ENCODE measurements at regions not wholly inside any gene's neighbourhood (a gene's known extent, or its start where the extent isn't known, plus 50 kb on each side); places are given as distances from the start of the nearest gene placed in this dataset.

DNA sequence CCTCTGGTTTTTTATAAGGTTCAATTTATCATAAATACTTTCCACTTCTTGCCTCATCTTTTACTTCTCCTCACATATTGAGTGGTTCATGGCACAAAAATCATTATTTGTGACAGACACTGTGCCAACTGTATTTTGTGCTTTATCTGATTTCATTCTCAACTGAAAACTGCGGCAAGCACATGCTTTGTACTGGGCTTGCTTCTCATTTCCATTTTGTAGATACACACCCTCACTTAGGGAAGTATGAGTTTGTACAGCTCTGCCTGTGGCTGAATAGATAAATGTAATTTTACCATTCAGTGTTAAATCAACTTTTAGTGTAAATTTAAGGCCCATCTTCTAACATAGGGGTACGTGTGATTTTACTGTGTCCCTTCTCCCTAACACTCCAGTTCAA lies 83.6 kb downstream of the ANXA2R start:
- DNase-seq, result no peak
- H3K4me1 Mint-ChIP-seq, result no peaks in the 10 kb centered on the region
- H3K27ac Mint-ChIP-seq, result no peak overlapping the region
- peaks cover 4% of the 10 kb centered on the region for H3K27me3 Mint-ChIP-seq (ENCODE audit: low read depth, poor library complexity)
- H3K4me3 Mint-ChIP-seq, result no peak overlapping the region
- no peaks in the 10 kb centered on the region for H3K36me3 Mint-ChIP-seq (ENCODE audit: low read depth)
- peaks cover 20% of the 10 kb centered on the region for H3K9me3 Mint-ChIP-seq
- TF ChIP-seq, protein P1, sequence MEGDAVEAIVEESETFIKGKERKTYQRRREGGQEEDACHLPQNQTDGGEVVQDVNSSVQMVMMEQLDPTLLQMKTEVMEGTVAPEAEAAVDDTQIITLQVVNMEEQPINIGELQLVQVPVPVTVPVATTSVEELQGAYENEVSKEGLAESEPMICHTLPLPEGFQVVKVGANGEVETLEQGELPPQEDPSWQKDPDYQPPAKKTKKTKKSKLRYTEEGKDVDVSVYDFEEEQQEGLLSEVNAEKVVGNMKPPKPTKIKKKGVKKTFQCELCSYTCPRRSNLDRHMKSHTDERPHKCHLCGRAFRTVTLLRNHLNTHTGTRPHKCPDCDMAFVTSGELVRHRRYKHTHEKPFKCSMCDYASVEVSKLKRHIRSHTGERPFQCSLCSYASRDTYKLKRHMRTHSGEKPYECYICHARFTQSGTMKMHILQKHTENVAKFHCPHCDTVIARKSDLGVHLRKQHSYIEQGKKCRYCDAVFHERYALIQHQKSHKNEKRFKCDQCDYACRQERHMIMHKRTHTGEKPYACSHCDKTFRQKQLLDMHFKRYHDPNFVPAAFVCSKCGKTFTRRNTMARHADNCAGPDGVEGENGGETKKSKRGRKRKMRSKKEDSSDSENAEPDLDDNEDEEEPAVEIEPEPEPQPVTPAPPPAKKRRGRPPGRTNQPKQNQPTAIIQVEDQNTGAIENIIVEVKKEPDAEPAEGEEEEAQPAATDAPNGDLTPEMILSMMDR (IDR thresholded peaks at IDR 0.05), result no peak

DNA sequence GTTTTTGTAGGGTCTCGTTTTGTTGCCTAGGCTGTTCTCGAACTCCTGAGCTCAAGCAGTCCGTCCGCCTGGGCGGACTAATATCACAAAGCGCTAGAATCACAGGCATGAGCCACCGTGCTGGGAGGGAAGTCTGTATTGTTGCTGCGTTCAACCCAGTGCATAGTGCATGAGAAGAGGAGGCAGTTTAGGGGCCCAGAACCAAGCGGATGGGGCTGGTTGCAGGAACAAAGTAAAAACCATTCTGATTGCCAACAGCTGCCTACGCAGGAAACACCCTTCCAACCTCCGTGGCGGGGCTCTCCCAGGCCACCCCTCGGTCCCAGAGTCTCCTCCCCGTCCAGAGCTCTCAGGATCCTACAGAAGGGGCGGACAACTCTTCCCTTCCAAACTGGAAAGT lies 87.1 kb downstream of the ANXA2R start:
- peaks cover 29% of the 10 kb centered on the region for H3K9me3 Mint-ChIP-seq
- no peak overlapping the region for H3K27ac Mint-ChIP-seq
- H3K27me3 Mint-ChIP-seq (ENCODE audit: low read depth, poor library complexity), result peaks cover 7% of the 10 kb centered on the region
- no peak overlapping the region for H3K4me3 Mint-ChIP-seq
- no peaks in the 10 kb centered on the region for H3K4me1 Mint-ChIP-seq
- no peak for DNase-seq
- TF ChIP-seq, protein P1 (IDR thresholded peaks at IDR 0.05), result no peak
- H3K36me3 Mint-ChIP-seq (ENCODE audit: low read depth), result no peaks in the 10 kb centered on the region

DNA sequence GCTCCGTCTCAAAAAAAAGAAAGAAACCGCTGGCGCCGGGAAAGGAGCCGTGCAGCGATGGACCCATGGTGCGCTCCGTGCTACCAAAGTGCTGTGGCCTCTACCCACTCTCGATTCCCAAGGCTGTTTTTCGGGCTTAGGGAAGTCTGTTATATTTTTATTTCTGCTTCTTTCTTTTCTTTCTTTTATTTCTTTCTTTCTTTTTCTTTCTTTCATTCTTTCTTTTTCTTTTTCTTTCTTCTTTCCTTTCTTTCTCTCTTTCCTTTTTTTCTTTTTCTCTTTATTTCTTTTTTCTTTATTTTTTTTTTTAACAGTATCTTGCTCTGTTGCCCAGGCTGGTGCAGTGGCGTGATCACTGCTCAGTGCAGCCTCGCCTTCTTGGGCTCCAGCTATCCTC lies 87.5 kb downstream of the ANXA2R start:
- TF ChIP-seq, protein P1 (IDR thresholded peaks at IDR 0.05), result no peak
- peaks cover 9% of the 10 kb centered on the region for H3K27me3 Mint-ChIP-seq (ENCODE audit: low read depth, poor library complexity)
- H3K4me3 Mint-ChIP-seq, result no peak overlapping the region
- H3K36me3 Mint-ChIP-seq (ENCODE audit: low read depth), result no peaks in the 10 kb centered on the region
- peaks cover 29% of the 10 kb centered on the region for H3K9me3 Mint-ChIP-seq
- no peak overlapping the region for H3K27ac Mint-ChIP-seq
- no peak for DNase-seq
- no peaks in the 10 kb centered on the region for H3K4me1 Mint-ChIP-seq

DNA sequence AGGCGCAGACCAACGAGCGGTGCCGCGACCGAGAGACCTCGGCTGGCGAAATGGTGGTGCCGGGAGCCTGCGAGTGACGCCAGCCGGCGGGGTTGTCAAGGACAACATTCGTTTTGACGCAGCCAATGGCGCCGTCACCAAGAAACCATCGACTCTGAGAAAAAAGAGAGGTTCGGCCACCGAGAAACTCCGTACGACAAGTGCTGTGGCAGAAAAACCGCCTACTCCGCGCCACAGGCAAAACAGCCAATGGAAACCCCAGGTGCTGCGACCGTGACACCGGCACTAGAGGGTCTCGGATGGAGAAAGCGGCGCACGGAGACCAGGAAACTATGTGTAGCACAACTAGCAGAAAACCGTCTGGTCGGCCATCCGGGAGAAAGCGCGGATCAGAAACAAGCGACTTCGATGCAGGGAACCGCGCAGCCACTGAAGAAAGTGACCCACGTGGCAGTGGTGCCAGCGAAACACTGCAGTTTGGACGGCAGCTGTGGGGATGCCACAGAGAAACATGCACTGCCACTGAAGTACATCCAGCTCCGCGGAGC lies 88.8 kb downstream of the ANXA2R start:
- Mint-ChIP-seq H3K27me3 (ENCODE audit: low read depth, poor library complexity) (peaks cover 7% of the 10 kb centered on the region), H3K27ac (no peak overlapping the region), H3K4me1 (no peaks in the 10 kb centered on the region), H3K4me3 (no peak overlapping the region), H3K9me3 (peaks cover 29% of the 10 kb centered on the region), H3K36me3 (ENCODE audit: low read depth) (no peaks in the 10 kb centered on the region)
- no peak for DNase-seq
- TF ChIP-seq, protein P1 (IDR thresholded peaks at IDR 0.05), result no peak

DNA sequence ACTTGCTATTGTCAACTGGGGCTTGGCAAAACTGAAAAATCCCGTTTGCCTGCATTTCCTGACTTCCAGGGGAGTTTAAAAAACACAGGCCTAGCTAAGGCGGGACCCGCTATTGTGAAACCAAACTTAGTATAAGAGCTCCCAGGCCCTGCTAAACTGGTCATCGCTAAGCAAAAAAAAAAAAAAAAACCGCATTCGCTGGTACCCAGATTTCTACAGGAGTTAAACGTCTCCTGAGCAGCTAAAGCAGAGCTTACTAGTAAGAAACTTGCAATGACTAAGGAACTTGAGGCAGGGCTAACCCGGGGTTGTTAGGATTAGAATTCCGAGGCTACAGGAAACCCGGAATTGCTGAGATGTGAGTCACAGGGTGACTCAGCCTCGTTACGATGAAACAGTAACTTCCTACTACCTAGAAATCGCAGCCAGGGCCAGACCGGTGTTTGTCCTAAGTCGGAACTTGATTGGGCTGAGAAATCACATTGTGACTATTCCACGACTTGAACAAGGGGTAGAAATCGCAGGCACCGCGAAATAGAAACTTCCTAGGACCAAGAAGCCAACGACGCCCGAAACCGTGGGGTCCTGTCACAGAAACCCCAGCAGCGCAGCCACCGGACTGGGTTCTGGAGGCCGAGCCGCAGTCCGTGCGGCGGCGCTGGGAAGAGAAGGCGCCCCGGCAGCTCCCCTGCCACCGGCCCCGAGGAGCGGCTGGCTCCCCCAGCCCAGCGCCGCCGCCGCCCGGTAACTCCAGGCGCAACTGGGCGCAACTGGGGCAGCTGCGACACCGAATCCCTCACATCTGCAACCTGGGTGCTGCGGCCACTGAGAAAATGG lies 89.4 kb downstream of the ANXA2R start:
- DNase-seq, result no peak

More for the DNA sequence above, 89.4 kb downstream of the ANXA2R start:
- Mint-ChIP-seq H3K36me3 (ENCODE audit: low read depth) (no peaks in the 10 kb centered on the region), H3K4me1 (no peaks in the 10 kb centered on the region), H3K27ac (no peak overlapping the region), H3K9me3 (peaks cover 29% of the 10 kb centered on the region), H3K4me3 (no peak overlapping the region), H3K27me3 (ENCODE audit: low read depth, poor library complexity) (peaks cover 7% of the 10 kb centered on the region)
- TF ChIP-seq, protein P1 (IDR thresholded peaks at IDR 0.05), result no peak
